ENCODE measurements at regions not wholly inside any gene's neighbourhood (a gene's known extent, or its start where the extent isn't known, plus 50 kb on each side); places are given as distances from the start of the nearest gene placed in this dataset.
A peak's percentile ranks its signal among the peaks of the same experiment; 100 is the strongest.

DNA sequence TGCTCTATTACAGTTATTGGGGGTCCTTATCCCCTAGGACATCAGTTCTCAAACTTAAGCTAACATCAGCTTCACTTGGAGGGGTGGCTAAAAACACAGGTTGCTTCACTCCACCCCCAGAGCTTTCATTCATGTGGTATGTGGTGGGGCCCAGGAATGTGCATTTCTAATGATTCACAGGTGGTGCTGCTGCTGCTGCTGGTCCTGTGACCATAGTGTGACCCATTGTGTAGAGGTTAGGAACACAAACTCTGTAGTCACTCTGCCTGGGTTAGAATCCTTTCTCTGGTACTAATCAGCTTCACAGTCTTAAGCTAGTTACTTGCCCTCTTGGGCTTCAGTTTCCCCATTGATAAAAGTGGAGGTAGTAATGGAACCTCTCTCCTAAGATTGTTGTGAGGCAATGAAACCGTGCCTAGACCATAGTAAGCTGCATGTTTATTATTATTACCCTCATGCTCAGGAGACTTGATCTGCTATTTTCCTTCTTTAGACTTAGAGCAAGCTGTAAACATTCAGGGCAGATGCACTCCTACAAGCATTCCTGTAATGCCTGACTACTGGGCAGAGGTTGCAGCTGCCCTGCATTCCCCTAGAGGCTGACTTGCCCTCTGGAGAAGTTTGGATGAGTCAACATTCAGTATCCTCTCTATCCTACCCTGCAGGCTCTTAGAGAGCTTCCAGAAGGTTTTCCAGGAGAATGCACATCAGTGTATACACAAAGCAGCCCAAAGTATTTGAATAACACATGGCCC, 94.1 kb upstream of the ACSL4 start:
- CTCF ChIA-PET: interaction anchor here (0.6 kb wide), 1 partner anchor 25 kb away, joined by 4 read pairs; no protein-coding TSS in a partner anchor
- ATAC-seq: peak; percentile 81

GRCh38 chrX:109827772-109828171, 94.7 kb upstream of the ACSL4 start:
- no peak overlapping the region for H3K4me3 ChIP-seq (ENCODE audit: low read depth in 2 of 2, low read length in 2 of 2)
- BruUV-seq (replicated peaks): no TSS peak
- H3K27ac ChIP-seq (ENCODE audit: low read length): no peak overlapping the region
- ATAC-seq: no peak
- TF ChIP-seq, protein P1, sequence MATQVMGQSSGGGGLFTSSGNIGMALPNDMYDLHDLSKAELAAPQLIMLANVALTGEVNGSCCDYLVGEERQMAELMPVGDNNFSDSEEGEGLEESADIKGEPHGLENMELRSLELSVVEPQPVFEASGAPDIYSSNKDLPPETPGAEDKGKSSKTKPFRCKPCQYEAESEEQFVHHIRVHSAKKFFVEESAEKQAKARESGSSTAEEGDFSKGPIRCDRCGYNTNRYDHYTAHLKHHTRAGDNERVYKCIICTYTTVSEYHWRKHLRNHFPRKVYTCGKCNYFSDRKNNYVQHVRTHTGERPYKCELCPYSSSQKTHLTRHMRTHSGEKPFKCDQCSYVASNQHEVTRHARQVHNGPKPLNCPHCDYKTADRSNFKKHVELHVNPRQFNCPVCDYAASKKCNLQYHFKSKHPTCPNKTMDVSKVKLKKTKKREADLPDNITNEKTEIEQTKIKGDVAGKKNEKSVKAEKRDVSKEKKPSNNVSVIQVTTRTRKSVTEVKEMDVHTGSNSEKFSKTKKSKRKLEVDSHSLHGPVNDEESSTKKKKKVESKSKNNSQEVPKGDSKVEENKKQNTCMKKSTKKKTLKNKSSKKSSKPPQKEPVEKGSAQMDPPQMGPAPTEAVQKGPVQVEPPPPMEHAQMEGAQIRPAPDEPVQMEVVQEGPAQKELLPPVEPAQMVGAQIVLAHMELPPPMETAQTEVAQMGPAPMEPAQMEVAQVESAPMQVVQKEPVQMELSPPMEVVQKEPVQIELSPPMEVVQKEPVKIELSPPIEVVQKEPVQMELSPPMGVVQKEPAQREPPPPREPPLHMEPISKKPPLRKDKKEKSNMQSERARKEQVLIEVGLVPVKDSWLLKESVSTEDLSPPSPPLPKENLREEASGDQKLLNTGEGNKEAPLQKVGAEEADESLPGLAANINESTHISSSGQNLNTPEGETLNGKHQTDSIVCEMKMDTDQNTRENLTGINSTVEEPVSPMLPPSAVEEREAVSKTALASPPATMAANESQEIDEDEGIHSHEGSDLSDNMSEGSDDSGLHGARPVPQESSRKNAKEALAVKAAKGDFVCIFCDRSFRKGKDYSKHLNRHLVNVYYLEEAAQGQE (IDR thresholded peaks at IDR 0.05; ENCODE audit: insufficient read depth in 1 of 2, low read depth in 2 of 2, low read length in 1 of 2): no peak
- no peak for TF ChIP-seq TCF7L2 (IDR thresholded peaks at IDR 0.05; ENCODE audit: low read depth, low read length)
- no peak for TF ChIP-seq SIN3A (IDR thresholded peaks at IDR 0.05; ENCODE audit: borderline replicate concordance, insufficient read depth, low read depth, low read length)
- TF ChIP-seq POLR2AphosphoS5 (IDR thresholded peaks at IDR 0.05; ENCODE audit: low read depth, low read length): no peak
- TF ChIP-seq CTCF (IDR thresholded peaks at IDR 0.05): no peak
- H3K4me1 ChIP-seq (ENCODE audit: control insufficient read depth, insufficient read depth, low read length): no peaks in the 10 kb centered on the region
- in situ Hi-C loops (cut with HindIII; ENCODE audit: low pct_unique_long_range_greater_than_20kb, low sequenced_read_pairs) (no loop called here), intact Hi-C loops (cut with micrococcal nuclease; ENCODE audit: unreplicated experiment) (no loop called here)
- H3K27me3 ChIP-seq (ENCODE audit: control insufficient read depth, insufficient read depth, low read length): no peaks in the 10 kb centered on the region
- no peak for DNase-seq (ENCODE audit: low read depth, low spot score)
- H3K9me3 ChIP-seq (ENCODE audit: control insufficient read depth, insufficient read depth, low read depth, low read length): no peaks in the 10 kb centered on the region
- ChIA-PET POLR2A (no interaction called here), CTCF (interaction anchor here (0.6 kb wide), 1 partner anchor 25 kb away, joined by 4 read pairs; no protein-coding TSS in a partner anchor)
- no peaks in the 10 kb centered on the region for H3K36me3 ChIP-seq (ENCODE audit: control insufficient read depth, insufficient read depth, low read length)

More for the DNA sequence above, 94.1 kb upstream of the ACSL4 start:
- Histone ChIP-seq H3K4me3 (ENCODE audit: low read depth in 2 of 2, low read length in 2 of 2) (no peak overlapping the region), H3K27ac (ENCODE audit: low read length) (no peak overlapping the region), H3K9me3 (ENCODE audit: control insufficient read depth, insufficient read depth, low read depth, low read length) (no peaks in the 10 kb centered on the region), H3K27me3 (ENCODE audit: control insufficient read depth, insufficient read depth, low read length) (no peaks in the 10 kb centered on the region), H3K4me1 (ENCODE audit: control insufficient read depth, insufficient read depth, low read length) (no peaks in the 10 kb centered on the region), H3K36me3 (ENCODE audit: control insufficient read depth, insufficient read depth, low read length) (no peaks in the 10 kb centered on the region)
- POLR2A ChIA-PET: no interaction called here
- DNase-seq (ENCODE audit: low read depth, low spot score): no peak
- no TSS peak for BruUV-seq (replicated peaks)
- TF ChIP-seq TCF7L2 (IDR thresholded peaks at IDR 0.05; ENCODE audit: low read depth, low read length) (no peak), CTCF (IDR thresholded peaks at IDR 0.05) (no peak), POLR2AphosphoS5 (IDR thresholded peaks at IDR 0.05; ENCODE audit: low read depth, low read length) (no peak), SIN3A (IDR thresholded peaks at IDR 0.05; ENCODE audit: borderline replicate concordance, insufficient read depth, low read depth, low read length) (no peak)
- TF ChIP-seq, protein P1 (IDR thresholded peaks at IDR 0.05; ENCODE audit: insufficient read depth in 1 of 2, low read depth in 2 of 2, low read length in 1 of 2): no peak
- intact Hi-C loops (cut with micrococcal nuclease; ENCODE audit: unreplicated experiment): no loop called here
- in situ Hi-C loops (cut with HindIII; ENCODE audit: low pct_unique_long_range_greater_than_20kb, low sequenced_read_pairs): no loop called here

All from Panc1 (cell line).